ENCODE measurements at regions not wholly inside any gene's neighbourhood (a gene's known extent, or its start where the extent isn't known, plus 50 kb on each side); places are given as distances from the start of the nearest gene placed in this dataset.
"Not testable (repeated sequence)": the region's sequence is repeated elsewhere in the genome, so short reads cannot be mapped to it uniquely, and the experiment has no call there.

- Histone ChIP-seq H3K4me3 (ENCODE audit: low read depth in 1 of 2, low read length in 2 of 2) (no peak overlapping the region), H3K4me2 (ENCODE audit: insufficient read depth, low read length) (no peak overlapping the region), H3K79me2 (ENCODE audit: insufficient read depth, low read length) (no peaks in the 10 kb centered on the region), H3K36me3 (ENCODE audit: insufficient read depth, low read length) (no peaks in the 10 kb centered on the region), H3K27ac (ENCODE audit: low read length) (no peak overlapping the region), H2AFZ (ENCODE audit: low read depth, low read length) (no peak overlapping the region), H3K27me3 (ENCODE audit: insufficient read depth, low read length, poor library complexity) (no peaks in the 10 kb centered on the region), H3K4me1 (ENCODE audit: insufficient read depth, low read length) (no peaks in the 10 kb centered on the region), H3K9ac (ENCODE audit: low read depth, low read length) (no peak overlapping the region), H4K20me1 (ENCODE audit: insufficient read depth, low read length) (no peaks in the 10 kb centered on the region), H3K9me3 (ENCODE audit: insufficient read depth, low read length, severe bottlenecking) (peaks cover 2% of the 10 kb centered on the region)
- no peak for DNase-seq
- TF ChIP-seq CTCF (IDR thresholded peaks at IDR 0.05; ENCODE audit: borderline replicate concordance, extremely low read depth, low read length, poor library complexity, severe bottlenecking) = no peak
- no peak for TF ChIP-seq EZH2 (IDR thresholded peaks at IDR 0.05; ENCODE audit: borderline replicate concordance, low read depth, low read length, severe bottlenecking)
- ATAC-seq (ENCODE audit: insufficient read depth, low read depth) = no peak
Observed at GRCh38 chr6:170193326-170193821, 97.5 kb downstream of the DLL1 start.

- Histone ChIP-seq H3K4me1 (ENCODE audit: insufficient read depth, low read length) (no peaks in the 10 kb centered on the region), H4K20me1 (ENCODE audit: insufficient read depth, low read length) (no peaks in the 10 kb centered on the region), H3K9me3 (ENCODE audit: insufficient read depth, low read length, severe bottlenecking) (peaks cover 2% of the 10 kb centered on the region), H3K9ac (ENCODE audit: low read depth, low read length) (no peak overlapping the region), H3K27ac (ENCODE audit: low read length) (no peak overlapping the region), H3K4me3 (ENCODE audit: low read depth in 1 of 2, low read length in 2 of 2) (no peak overlapping the region), H3K27me3 (ENCODE audit: insufficient read depth, low read length, poor library complexity) (no peaks in the 10 kb centered on the region), H3K79me2 (ENCODE audit: insufficient read depth, low read length) (no peaks in the 10 kb centered on the region), H3K36me3 (ENCODE audit: insufficient read depth, low read length) (no peaks in the 10 kb centered on the region), H3K4me2 (ENCODE audit: insufficient read depth, low read length) (no peak overlapping the region), H2AFZ (ENCODE audit: low read depth, low read length) (no peak overlapping the region)
- ATAC-seq (ENCODE audit: insufficient read depth, low read depth) = no peak
- no peak for DNase-seq
- TF ChIP-seq EZH2 (IDR thresholded peaks at IDR 0.05; ENCODE audit: borderline replicate concordance, low read depth, low read length, severe bottlenecking) = no peak
- no peak for TF ChIP-seq CTCF (IDR thresholded peaks at IDR 0.05; ENCODE audit: borderline replicate concordance, extremely low read depth, low read length, poor library complexity, severe bottlenecking)
Observed at GRCh38 chr6:170192905-170193304, 98.0 kb downstream of the DLL1 start.

- ATAC-seq (ENCODE audit: insufficient read depth, low read depth); H3K4me2 ChIP-seq (ENCODE audit: insufficient read depth, low read length); H3K27me3 ChIP-seq (ENCODE audit: insufficient read depth, low read length, poor library complexity); H4K20me1 ChIP-seq (ENCODE audit: insufficient read depth, low read length); H3K79me2 ChIP-seq (ENCODE audit: insufficient read depth, low read length); H3K9ac ChIP-seq (ENCODE audit: low read depth, low read length); H2AFZ ChIP-seq (ENCODE audit: low read depth, low read length); H3K4me1 ChIP-seq (ENCODE audit: insufficient read depth, low read length); DNase-seq; H3K36me3 ChIP-seq (ENCODE audit: insufficient read depth, low read length); H3K4me3 ChIP-seq (ENCODE audit: low read depth in 1 of 2, low read length in 2 of 2); H3K9me3 ChIP-seq (ENCODE audit: insufficient read depth, low read length, severe bottlenecking); H3K27ac ChIP-seq (ENCODE audit: low read length): not testable (repeated sequence)
Observed at GRCh38 chr6:170192101-170192500, 98.8 kb downstream of the DLL1 start.

GRCh38 chr6:170190046-170190445 is 100.8 kb downstream of the DLL1 start:
- DNase-seq = no peak
- H3K4me2 ChIP-seq (ENCODE audit: insufficient read depth, low read length) = no peak overlapping the region
- no peak for TF ChIP-seq CTCF (IDR thresholded peaks at IDR 0.05; ENCODE audit: borderline replicate concordance, extremely low read depth, low read length, poor library complexity, severe bottlenecking)
- TF ChIP-seq EZH2 (IDR thresholded peaks at IDR 0.05; ENCODE audit: borderline replicate concordance, low read depth, low read length, severe bottlenecking) = no peak
- H4K20me1 ChIP-seq (ENCODE audit: insufficient read depth, low read length) = no peaks in the 10 kb centered on the region
- no peaks in the 10 kb centered on the region for H3K9me3 ChIP-seq (ENCODE audit: insufficient read depth, low read length, severe bottlenecking)
- H3K27me3 ChIP-seq (ENCODE audit: insufficient read depth, low read length, poor library complexity) = no peaks in the 10 kb centered on the region
- no peaks in the 10 kb centered on the region for H3K4me1 ChIP-seq (ENCODE audit: insufficient read depth, low read length)
- no peak overlapping the region for H3K9ac ChIP-seq (ENCODE audit: low read depth, low read length)
- no peaks in the 10 kb centered on the region for H3K79me2 ChIP-seq (ENCODE audit: insufficient read depth, low read length)
- no peak for ATAC-seq (ENCODE audit: insufficient read depth, low read depth)
- H2AFZ ChIP-seq (ENCODE audit: low read depth, low read length) = no peak overlapping the region
- H3K4me3 ChIP-seq (ENCODE audit: low read depth in 1 of 2, low read length in 2 of 2) = no peak overlapping the region
- H3K27ac ChIP-seq (ENCODE audit: low read length) = no peak overlapping the region
- H3K36me3 ChIP-seq (ENCODE audit: insufficient read depth, low read length) = no peaks in the 10 kb centered on the region

Measured in DND-41 (cell line).